GM19328 (cell line): ENCODE measurements at regions not wholly inside any gene's neighbourhood (a gene's known extent, or its start where the extent isn't known, plus 50 kb on each side); places are given as distances from the start of the nearest gene placed in this dataset.

Source experiments
- ATAC-seq: cut with Tn5 transposase; IDR thresholded peaks from one replicate; pipeline ENCODE4 v1.9.1; 2021; ENCODE audit warnings: mild to moderate bottlenecking, moderate library complexity; ENCODE audit not compliant: unreplicated experiment

GRCh38 chr16:64829678-64830077, 292.2 kb downstream of the CDH11 start:
- no peak for ATAC-seq

DNA sequence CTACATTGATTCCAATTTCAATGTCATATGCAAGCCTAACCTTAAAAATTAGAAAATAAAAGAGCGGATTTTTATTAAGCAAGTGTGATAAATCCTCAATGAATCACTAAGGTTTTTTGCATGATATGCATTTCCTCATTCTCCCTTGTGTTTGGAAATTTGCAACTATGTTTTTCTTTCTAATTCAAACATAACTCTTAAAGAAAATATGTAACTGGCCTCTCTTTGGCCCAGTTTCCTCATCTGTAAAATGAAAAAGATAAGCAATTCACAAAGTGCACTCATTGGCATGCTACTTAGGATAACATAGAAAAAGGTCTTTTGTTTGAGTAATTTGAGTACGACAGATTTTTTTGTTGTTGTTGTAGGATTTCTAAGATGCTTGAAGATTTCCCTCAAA, 295.5 kb downstream of the CDH11 start:
- no peak for ATAC-seq

DNA sequence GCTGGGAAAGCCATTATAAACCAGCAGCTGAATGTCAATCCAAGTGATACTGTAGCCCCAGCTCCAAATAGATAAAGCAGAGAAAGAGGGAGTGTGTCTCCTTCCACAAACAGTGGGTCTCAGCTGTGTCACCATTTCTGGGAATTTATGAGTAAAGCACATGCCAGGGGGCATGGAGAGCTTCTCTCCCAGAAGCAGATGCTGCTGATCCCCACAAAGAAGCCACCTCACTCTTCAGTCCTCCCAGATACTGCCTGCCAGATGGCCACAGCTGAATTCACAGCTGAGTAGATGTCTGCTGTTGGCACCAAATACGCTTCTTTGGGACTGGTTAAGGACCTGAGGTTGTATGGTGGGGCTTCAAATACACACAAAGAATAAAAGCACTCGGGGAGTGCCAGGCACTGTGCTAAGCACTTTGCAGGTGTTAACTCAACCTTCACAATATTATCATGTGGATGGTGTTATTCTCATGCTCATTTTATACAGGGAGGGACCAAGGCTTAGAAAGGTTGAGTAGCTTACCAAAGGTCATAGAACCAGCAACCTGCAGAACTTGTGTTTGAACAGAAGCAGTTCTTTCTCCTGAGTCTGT, 298.3 kb downstream of the CDH11 start:
- ATAC-seq = no peak

DNA sequence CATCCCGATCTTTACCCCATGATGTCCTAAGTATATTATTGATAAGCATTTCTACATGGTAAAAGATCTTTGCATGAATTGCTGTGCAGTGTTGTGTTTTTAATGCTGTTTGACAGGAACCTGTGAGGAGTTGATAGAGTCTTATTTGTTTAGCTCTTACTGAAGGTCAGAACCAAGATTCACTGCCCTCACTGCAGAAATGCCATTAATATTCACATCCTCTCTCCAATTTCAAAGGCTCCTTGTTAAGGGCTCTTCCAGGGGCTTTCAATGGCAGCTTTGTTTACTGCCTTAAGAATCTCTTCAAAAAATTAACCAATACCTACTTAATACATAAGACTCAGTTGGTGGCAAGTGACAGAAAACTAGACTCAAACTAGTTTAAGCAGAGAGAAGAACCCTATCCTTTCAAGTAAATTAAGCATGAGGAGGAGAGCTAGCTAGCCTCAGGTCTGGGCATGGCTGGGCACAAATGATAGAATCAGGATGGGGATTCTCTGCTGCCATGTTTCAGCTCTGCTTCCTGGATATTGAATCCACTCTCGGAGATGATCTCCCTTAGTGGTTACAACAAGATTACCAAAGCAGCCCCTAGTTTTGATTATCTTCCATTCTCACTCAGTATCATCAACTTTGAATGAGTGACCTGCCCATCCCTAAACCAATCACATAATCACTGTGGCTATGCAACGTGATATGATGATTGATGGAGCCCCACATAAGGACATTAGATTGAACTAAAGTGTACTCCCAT, 311.8 kb downstream of the CDH11 start:
- ATAC-seq = no peak

- ATAC-seq = no peak
Observed at GRCh38 chr16:64808474-64808873, 313.4 kb downstream of the CDH11 start.

DNA sequence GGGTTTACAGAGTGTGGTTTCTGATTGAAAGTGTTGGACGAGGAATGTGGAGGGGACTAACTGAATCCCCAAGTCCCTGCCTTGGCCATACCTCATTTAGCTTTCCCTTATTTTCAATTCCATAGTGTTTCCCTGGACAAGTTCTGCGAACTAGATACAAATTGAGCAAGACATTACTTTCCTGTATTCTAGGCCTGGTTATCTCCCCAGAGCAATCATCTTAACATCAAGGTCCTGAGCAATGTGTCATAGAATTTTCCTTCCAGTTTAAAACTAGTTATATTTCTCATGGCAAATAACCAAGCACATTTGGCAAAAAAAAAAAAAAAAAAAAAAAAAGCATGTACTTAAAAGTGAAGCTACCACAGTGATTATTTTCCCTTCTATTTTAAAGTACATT, 330.1 kb downstream of the CDH11 start:
- ATAC-seq = no peak

GRCh38 chr16:64784635-64785034, 337.2 kb downstream of the CDH11 start:
- no peak for ATAC-seq

GRCh38 chr16:64782484-64782883, 339.4 kb downstream of the CDH11 start:
- no peak for ATAC-seq

GRCh38 chr16:64780445-64780844, 341.4 kb downstream of the CDH11 start:
- ATAC-seq = no peak

DNA sequence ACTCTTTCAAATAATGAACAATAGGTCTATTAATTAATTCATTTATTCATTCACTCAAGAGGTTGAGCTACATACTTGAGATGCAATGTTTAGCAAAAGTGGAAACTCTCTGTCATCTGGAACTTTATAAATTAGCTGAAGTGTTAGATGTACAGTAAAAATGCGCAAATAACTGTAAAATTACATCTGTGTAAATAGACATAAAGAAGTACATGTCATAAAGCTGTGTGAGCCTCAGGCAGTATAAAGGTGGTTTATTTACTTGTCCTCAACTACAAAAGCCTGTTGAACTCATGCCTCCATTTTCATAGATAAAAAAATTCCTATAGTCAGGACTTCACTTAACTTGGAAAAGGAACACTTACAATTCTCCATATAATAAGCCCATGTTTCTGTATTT, 343.1 kb downstream of the CDH11 start:
- no peak for ATAC-seq

DNA sequence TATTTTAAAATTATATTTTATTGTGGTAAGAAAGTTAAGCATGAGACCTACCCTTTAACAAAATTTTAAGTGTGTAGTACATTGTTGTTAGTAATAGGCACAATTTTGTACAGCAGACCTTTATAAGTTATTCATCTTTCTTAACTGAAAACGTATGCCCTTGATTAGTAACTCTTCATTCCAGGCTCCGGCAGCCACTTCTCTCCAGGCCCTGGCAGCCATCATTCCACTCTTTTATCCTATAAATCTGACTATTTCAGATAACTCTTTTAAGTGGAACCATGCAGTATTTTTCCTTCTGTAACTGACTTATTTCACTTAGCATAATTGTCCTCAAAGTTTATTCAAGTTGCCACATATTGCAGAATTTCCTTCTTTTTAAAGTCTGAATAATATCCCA, 348.2 kb downstream of the CDH11 start:
- ATAC-seq = no peak

GRCh38 chr16:64773184-64773583, 348.7 kb downstream of the CDH11 start:
- ATAC-seq = no peak

- ATAC-seq = no peak
Observed at GRCh38 chr16:64771273-64771672, 350.6 kb downstream of the CDH11 start.

GRCh38 chr16:64762211-64762610, 359.7 kb downstream of the CDH11 start:
- ATAC-seq = no peak

DNA sequence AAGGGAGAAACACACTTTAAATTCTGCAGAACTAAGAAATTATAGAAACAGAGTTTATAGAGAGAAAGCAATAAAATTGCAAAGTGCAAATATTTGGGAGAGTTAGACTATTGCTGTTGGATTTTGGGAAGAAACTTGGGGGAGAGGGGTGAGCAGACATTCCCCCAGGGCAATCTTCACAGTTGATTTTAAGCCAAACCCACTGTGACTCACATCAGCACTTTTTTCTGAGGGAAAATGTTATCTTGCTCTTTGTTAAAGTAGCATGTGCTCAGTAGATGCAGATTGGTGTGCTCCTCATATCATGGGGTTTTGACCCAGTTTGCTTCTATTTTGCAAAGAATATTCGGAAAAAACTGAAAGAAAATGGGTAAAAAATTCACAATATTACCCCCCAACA, 367.6 kb downstream of the CDH11 start:
- no peak for ATAC-seq

- no peak for ATAC-seq
Observed at GRCh38 chr16:64751906-64752305, 370.0 kb downstream of the CDH11 start.

- no peak for ATAC-seq
Observed at GRCh38 chr16:64749346-64749745, 372.5 kb downstream of the CDH11 start.

- no peak for ATAC-seq
Observed at GRCh38 chr16:64745258-64745930, 376.5 kb downstream of the CDH11 start.

- no peak for ATAC-seq
Observed at GRCh38 chr16:64742455-64743223, 379.2 kb downstream of the CDH11 start.

GRCh38 chr16:64740261-64740660, 381.6 kb downstream of the CDH11 start:
- ATAC-seq = no peak

GRCh38 chr16:64738321-64738960, 383.4 kb downstream of the CDH11 start:
- no peak for ATAC-seq
